Right lobe of liver (tissue), 4 donors: ENCODE measurements at regions not wholly inside any gene's neighbourhood (a gene's known extent, or its start where the extent isn't known, plus 50 kb on each side); places are given as distances from the start of the nearest gene placed in this dataset.

ENCODE experiments used
- CTCF ChIP-seq, 4 donors: fragments of 200-600 bp in 3 of 4; fragments of 450-650 bp in 1 of 4; IDR thresholded peaks; one replicate each; pipeline versions ENCODE4 v1.5.1 to v1.8.0; 2016 to 2022; ENCODE audit warnings: antibody characterized with exemption in 4 of 4, mild to moderate bottlenecking in 2 of 4
- POLR2A ChIP-seq: fragments of 450-650 bp; IDR thresholded peaks from one replicate; pipeline ENCODE4 v1.6.1; 2017; ENCODE audit warnings: antibody characterized with exemption, mild to moderate bottlenecking
- donor health status: DM: no; HTN: no; CAD: no.
- donor health status: DM: no; HTN: no; CAD: no.
- donor health status: DM: no; HTN: yes; CAD: no.

DNA sequence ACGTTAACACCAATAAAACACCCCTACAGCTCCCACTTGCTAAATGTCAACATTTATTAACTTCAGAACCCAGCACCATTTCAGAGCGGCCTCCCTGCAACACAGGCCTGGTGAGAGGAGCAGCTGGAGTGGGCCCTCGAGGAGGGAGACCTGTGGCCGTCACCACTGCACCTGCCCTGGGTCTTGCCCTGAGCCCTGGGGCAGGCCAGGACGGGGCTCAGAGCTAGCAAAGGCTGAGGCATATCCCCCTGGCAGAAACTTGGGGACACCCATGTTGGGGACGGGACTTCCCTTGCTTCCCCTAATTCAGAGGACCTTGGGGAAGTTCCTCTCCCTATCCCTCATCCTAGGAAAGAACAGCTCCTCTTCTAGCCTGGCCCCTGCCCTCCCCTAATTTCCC is 137.3 kb upstream of the THY1 start:
- TF ChIP-seq CTCF (IDR thresholded peaks at IDR 0.05) = no peak
- no peak for TF ChIP-seq POLR2A
